ENCODE measurements at regions not wholly inside any gene's neighbourhood (a gene's known extent, or its start where the extent isn't known, plus 50 kb on each side); places are given as distances from the start of the nearest gene placed in this dataset.

DNA sequence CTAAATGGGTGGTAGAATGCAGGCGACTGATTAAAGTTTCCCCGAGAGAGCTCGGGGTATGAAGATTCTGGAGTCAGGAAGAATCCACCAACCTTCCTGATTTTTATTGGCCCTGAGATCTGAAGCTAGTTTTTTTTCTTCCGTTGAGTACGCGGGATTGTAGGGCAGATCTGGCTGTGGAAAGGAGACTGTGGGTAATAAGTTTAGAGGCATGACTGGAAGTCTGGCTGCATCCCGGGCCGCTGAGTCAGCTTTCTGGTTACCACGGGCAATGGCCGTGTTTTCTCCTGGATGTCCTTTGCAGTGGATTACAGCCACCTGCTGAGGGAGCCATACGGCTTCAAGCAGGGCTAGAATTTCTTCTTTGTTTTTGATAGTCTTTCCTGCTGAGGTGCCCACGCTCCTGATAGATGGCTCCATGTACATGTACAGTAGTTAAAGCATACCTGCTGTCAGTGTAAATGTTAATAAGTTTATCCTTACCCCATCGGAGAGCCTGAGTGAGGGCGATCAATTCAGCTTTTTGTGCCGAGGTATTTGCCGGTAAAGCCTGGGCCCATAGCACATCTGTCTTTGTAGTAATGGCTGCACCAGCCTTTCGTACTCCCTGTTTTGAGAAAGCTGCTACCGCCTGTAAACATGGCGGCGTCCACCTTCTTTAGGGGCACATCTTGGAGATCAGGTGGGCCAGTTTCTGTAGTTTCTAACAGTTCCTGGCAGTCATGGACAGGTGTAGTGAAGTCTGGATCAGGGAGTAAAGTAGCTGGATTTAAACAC is 154.0 kb downstream of the TRIM27 start:
- H3K27me3 ChIP-seq (replicated peaks in 1 of 7): peaks cover 4 to 100% (median 98%) of the 10 kb centered on the region in 7 donors
- no peaks in the 10 kb centered on the region for H3K36me3 ChIP-seq
- no peak for TF ChIP-seq POLR2AphosphoS5 (IDR thresholded peaks at IDR 0.05)
- no peak for TF ChIP-seq POLR2A (IDR thresholded peaks at IDR 0.05)
- TF ChIP-seq, protein P1, sequence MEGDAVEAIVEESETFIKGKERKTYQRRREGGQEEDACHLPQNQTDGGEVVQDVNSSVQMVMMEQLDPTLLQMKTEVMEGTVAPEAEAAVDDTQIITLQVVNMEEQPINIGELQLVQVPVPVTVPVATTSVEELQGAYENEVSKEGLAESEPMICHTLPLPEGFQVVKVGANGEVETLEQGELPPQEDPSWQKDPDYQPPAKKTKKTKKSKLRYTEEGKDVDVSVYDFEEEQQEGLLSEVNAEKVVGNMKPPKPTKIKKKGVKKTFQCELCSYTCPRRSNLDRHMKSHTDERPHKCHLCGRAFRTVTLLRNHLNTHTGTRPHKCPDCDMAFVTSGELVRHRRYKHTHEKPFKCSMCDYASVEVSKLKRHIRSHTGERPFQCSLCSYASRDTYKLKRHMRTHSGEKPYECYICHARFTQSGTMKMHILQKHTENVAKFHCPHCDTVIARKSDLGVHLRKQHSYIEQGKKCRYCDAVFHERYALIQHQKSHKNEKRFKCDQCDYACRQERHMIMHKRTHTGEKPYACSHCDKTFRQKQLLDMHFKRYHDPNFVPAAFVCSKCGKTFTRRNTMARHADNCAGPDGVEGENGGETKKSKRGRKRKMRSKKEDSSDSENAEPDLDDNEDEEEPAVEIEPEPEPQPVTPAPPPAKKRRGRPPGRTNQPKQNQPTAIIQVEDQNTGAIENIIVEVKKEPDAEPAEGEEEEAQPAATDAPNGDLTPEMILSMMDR (IDR thresholded peaks at IDR 0.05 in 8 of 11, conservative IDR thresholded peaks at IDR 0.05 in 3 of 11): no peak
- intact Hi-C loops (cut with DNase I; ENCODE audit: low total_unique reads): no loop called here
- H3K4me1 ChIP-seq: no peaks in the 10 kb centered on the region
- no peak for DNase-seq
- peaks cover 0 to 39% (median 0%) of the 10 kb centered on the region in 8 donors for H3K9me3 ChIP-seq
- no peak overlapping the region for H3K27ac ChIP-seq
- 22 to 27% (median 23%) methylated on average over 18 to 20 of the region's 20 CpGs for WGBS, 5 donors
- no peak overlapping the region for H3K4me3 ChIP-seq

DNA sequence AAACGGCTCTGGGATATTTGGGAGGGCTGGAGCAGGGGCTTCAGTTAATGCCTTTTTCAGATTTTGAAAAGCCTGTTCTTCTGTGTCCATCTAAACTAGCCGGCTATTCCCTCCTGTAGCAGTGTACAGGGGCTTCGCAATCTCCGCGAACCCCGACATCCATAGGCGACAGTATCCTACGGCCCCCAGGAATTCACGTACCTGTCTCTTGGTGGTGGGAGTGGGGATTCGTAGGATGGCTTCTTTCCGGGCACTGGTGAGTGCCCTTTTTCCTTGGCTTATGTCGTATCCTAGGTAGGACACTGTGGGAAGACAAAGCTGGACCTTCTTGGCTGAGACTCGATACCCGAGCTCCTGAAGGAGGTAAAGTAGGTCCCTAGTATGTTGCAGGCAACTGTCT is 153.1 kb downstream of the TRIM27 start:
- Histone ChIP-seq H3K9me3 (peaks cover 0 to 37% (median 0%) of the 10 kb centered on the region in 8 donors), H3K27me3 (replicated peaks in 1 of 7) (peaks cover 10 to 100% (median 98%) of the 10 kb centered on the region in 7 donors), H3K4me1 (no peaks in the 10 kb centered on the region), H3K27ac (no peak overlapping the region), H3K4me3 (no peak overlapping the region), H3K36me3 (no peaks in the 10 kb centered on the region)
- intact Hi-C loops (cut with DNase I; ENCODE audit: low total_unique reads): no loop called here
- 48 to 54% (median 50%) methylated on average over 14 of the region's 14 CpGs for WGBS, 5 donors
- no peak for DNase-seq
- TF ChIP-seq POLR2A (IDR thresholded peaks at IDR 0.05) (no peak), POLR2AphosphoS5 (IDR thresholded peaks at IDR 0.05) (no peak)
- TF ChIP-seq, protein P1 (IDR thresholded peaks at IDR 0.05 in 8 of 11, conservative IDR thresholded peaks at IDR 0.05 in 3 of 11): no peak

DNA sequence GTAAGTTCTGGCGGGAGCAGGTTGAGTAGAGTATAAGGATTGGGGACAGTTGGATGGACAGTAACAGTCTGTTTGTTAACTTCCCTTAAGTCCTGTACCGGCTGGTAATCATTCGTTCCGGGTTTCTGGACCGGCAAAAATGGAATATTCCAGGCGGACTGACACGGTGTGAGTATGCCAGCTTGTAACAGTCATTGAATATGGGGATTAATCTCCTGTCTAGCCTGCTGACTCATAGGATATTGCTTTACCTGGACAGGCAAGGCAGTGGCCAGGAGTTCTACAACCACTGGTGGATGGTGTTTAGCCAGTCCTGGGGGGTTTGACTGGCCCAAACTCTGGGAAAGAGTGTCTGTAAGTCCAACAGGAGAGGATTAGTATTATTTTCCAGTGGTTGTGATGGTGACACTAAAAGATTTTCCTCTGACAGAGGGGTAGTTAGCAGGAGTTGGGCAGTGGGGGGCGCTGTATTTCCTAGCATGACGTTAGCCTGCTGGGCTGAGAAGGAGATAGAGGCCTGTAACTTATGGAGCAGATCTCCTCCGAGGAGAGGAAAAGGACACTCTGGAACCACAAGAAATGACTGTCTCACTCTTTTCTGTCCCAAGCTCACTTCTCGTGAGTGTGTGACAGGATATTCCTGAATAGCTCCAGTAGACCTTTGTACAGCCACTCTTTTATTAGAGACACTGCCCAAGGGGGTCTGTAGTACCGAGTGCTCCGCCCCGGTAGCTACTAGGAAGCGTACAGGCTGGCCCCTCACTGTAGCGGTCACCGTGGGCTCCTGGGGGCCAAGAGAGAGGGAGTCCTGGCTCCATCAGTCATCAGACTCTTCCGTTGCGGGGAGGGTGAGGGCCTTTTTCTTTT is 152.2 kb downstream of the TRIM27 start:
- Histone ChIP-seq H3K9me3 (peaks cover 0 to 41% (median 0%) of the 10 kb centered on the region in 8 donors), H3K36me3 (no peaks in the 10 kb centered on the region), H3K4me1 (no peaks in the 10 kb centered on the region), H3K4me3 (no peak overlapping the region), H3K27me3 (replicated peaks in 1 of 7) (peaks cover 10 to 100% (median 98%) of the 10 kb centered on the region in 7 donors), H3K27ac (no peak overlapping the region)
- TF ChIP-seq POLR2A (IDR thresholded peaks at IDR 0.05) (no peak), POLR2AphosphoS5 (IDR thresholded peaks at IDR 0.05) (no peak)
- TF ChIP-seq, protein P1 (IDR thresholded peaks at IDR 0.05 in 8 of 11, conservative IDR thresholded peaks at IDR 0.05 in 3 of 11): no peak
- WGBS, 5 donors: 14 to 19% (median 17%) methylated on average over 17 to 19 of the region's 19 CpGs
- intact Hi-C loops (cut with DNase I; ENCODE audit: low total_unique reads): no loop called here
- DNase-seq: no peak
